ENCODE measurements at regions not wholly inside any gene's neighbourhood (a gene's known extent, or its start where the extent isn't known, plus 50 kb on each side); places are given as distances from the start of the nearest gene placed in this dataset.

DNA sequence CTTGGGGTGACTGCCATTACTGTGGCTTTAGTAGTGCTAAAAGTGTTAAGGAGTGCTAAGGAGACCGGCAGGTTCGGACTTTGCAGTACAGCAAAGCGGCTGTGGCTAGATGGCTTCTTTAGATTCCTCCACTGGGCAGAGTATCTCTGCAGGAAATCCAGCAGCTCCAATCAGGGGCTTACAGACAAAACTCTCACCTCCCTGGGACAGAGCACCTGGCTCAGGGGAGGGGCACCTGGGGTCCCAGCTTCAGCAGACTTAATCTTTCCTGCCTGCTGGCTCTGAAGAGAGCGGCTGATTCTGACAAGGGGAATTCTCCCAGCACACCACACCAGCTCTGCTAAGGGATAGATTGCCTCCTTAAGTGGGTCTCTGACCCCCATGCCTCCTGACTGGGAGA lies 668.8 kb upstream of the TENM4 start:
- TF ChIP-seq CTCF (IDR thresholded peaks at IDR 0.05; ENCODE audit: insufficient read depth, low read length): no peak
- TF ChIP-seq POLR2AphosphoS5 (IDR thresholded peaks at IDR 0.05; ENCODE audit: low read depth): no peak
- TF ChIP-seq, protein P1, sequence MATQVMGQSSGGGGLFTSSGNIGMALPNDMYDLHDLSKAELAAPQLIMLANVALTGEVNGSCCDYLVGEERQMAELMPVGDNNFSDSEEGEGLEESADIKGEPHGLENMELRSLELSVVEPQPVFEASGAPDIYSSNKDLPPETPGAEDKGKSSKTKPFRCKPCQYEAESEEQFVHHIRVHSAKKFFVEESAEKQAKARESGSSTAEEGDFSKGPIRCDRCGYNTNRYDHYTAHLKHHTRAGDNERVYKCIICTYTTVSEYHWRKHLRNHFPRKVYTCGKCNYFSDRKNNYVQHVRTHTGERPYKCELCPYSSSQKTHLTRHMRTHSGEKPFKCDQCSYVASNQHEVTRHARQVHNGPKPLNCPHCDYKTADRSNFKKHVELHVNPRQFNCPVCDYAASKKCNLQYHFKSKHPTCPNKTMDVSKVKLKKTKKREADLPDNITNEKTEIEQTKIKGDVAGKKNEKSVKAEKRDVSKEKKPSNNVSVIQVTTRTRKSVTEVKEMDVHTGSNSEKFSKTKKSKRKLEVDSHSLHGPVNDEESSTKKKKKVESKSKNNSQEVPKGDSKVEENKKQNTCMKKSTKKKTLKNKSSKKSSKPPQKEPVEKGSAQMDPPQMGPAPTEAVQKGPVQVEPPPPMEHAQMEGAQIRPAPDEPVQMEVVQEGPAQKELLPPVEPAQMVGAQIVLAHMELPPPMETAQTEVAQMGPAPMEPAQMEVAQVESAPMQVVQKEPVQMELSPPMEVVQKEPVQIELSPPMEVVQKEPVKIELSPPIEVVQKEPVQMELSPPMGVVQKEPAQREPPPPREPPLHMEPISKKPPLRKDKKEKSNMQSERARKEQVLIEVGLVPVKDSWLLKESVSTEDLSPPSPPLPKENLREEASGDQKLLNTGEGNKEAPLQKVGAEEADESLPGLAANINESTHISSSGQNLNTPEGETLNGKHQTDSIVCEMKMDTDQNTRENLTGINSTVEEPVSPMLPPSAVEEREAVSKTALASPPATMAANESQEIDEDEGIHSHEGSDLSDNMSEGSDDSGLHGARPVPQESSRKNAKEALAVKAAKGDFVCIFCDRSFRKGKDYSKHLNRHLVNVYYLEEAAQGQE (IDR thresholded peaks at IDR 0.05; ENCODE audit: insufficient replicate concordance, low read depth): no peak
- no peak for TF ChIP-seq GABPA (IDR thresholded peaks at IDR 0.05; ENCODE audit: low read depth)

All from HL-60 (cell line).